Coronary artery (tissue), 2 donors: ENCODE measurements at regions not wholly inside any gene's neighbourhood (a gene's known extent, or its start where the extent isn't known, plus 50 kb on each side); places are given as distances from the start of the nearest gene placed in this dataset.

Source experiments
- DNase-seq: peaks from one replicate; pipeline ENCODE4 v3.0.0-alpha.2; 2017; ENCODE audit warnings: low spot score
- H3K27ac ChIP-seq, 2 donors: fragments of 200-600 bp; sonication (generic); one replicate each; pipeline ENCODE4 v1.5.1; 2016 to 2019
- H3K4me3 ChIP-seq: fragments of 200-600 bp; sonication (generic); 2 replicates; pipeline ENCODE4 v1.5.1; 2016; ENCODE audit warnings: mild to moderate bottlenecking, moderate library complexity
- TF ChIP-seq, protein P1 (sequence below): fragments of 200-600 bp; sonication (generic); IDR thresholded peaks from one replicate; pipeline ENCODE4 v1.5.1; 2019; ENCODE audit warnings: antibody characterized with exemption

DNA sequence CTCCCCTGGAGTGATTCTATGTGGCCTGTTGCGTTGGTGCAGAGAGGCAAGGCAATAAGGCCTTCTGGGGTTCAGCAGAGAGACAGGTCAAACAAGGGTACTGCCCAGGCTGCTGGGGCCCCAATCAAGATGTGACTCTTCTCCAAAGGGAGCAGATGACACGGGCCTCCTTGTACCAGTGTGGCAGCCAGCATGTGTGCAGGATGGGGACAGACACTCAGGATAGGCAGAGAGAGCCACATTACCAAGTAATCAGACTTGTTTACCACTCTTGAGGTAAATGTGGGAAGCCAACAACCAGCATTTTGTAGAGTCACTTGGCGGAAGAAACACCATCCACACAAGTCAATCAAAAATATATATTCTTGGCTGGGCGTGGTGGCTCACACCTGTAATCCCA is 95.3 kb upstream of the DLG1 start:
- DNase-seq: no peak
- TF ChIP-seq, protein P1, sequence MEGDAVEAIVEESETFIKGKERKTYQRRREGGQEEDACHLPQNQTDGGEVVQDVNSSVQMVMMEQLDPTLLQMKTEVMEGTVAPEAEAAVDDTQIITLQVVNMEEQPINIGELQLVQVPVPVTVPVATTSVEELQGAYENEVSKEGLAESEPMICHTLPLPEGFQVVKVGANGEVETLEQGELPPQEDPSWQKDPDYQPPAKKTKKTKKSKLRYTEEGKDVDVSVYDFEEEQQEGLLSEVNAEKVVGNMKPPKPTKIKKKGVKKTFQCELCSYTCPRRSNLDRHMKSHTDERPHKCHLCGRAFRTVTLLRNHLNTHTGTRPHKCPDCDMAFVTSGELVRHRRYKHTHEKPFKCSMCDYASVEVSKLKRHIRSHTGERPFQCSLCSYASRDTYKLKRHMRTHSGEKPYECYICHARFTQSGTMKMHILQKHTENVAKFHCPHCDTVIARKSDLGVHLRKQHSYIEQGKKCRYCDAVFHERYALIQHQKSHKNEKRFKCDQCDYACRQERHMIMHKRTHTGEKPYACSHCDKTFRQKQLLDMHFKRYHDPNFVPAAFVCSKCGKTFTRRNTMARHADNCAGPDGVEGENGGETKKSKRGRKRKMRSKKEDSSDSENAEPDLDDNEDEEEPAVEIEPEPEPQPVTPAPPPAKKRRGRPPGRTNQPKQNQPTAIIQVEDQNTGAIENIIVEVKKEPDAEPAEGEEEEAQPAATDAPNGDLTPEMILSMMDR: no peak
- Histone ChIP-seq H3K27ac (no peak overlapping the region), H3K4me3 (no peak overlapping the region)

GRCh38 chr3:197392961-197393360 is 94.5 kb upstream of the DLG1 start:
- no peak overlapping the region for H3K4me3 ChIP-seq
- no peak for DNase-seq
- no peak overlapping the region for H3K27ac ChIP-seq
- TF ChIP-seq, protein P1: no peak

DNA sequence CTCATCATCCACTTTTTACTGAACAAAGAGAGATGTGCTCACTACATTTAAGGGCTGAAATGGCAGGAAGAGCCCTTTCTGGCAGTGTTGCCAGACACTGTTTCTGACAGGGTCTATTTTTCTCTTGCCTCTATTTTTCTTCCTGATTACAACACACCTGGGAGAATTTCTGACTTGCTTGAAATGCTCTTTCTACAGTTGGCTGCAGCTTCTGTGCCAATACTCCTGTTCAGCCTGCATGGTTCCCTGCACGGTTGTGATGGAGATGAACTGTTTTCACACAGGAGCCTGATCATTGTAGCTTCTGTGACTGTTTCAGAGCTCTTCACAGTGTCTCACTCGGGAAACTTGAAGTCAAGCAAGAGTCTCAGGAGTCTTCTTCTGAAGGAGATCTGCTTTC is 83.0 kb upstream of the DLG1 start:
- TF ChIP-seq, protein P1: no peak
- no peak overlapping the region for H3K27ac ChIP-seq
- DNase-seq: no peak
- no peak overlapping the region for H3K4me3 ChIP-seq

- Histone ChIP-seq H3K27ac (no peak overlapping the region), H3K4me3 (no peak overlapping the region)
- TF ChIP-seq, protein P1: no peak
- DNase-seq: no peak
Measured at GRCh38 chr3:197380786-197381185, 82.4 kb upstream of the DLG1 start.

GRCh38 chr3:197378985-197379718 is 80.7 kb upstream of the DLG1 start:
- TF ChIP-seq, protein P1: no peak
- Histone ChIP-seq H3K4me3 (no peak overlapping the region), H3K27ac (no peak overlapping the region)
- no peak for DNase-seq

- no peak for DNase-seq
Measured at GRCh38 chr3:197376735-197377555, 78.5 kb upstream of the DLG1 start.

More at GRCh38 chr3:197376735-197377555, 78.5 kb upstream of the DLG1 start:
- TF ChIP-seq, protein P1: no peak
- Histone ChIP-seq H3K27ac (no peak overlapping the region), H3K4me3 (no peak overlapping the region)
